Left colon (tissue), 2 donors: ENCODE measurements at regions not wholly inside any gene's neighbourhood (a gene's known extent, or its start where the extent isn't known, plus 50 kb on each side); places are given as distances from the start of the nearest gene placed in this dataset.
"Not testable (repeated sequence)": the region's sequence is repeated elsewhere in the genome, so short reads cannot be mapped to it uniquely, and the experiment has no call there.

ENCODE experiments used
- ATAC-seq: fragments of 200-7000 bp; cut with Tn5 transposase; one replicate; pipeline ENCODE4 v1.9.1; 2020; ENCODE audit warnings: mild to moderate bottlenecking, moderate library complexity
- DNase-seq, 2 donors: peaks; one replicate each; pipeline ENCODE4 v3.0.0-alpha.2; 2020
- intact Hi-C, 2 donors: fragments of 100-400 bp; cut with DNase I in 1 of 2; cut with micrococcal nuclease in 1 of 2; formaldehyde crosslinking; loops; one replicate each; pipeline versions ENCODE4 v1.11.2 to v1.14.0; 2022; cut with DNase I, micrococcal nuclease
- donor health status: DM: no; HTN: no; CAD: no.
- donor health status: DM: yes; HTN: yes; CAD: no.

DNA sequence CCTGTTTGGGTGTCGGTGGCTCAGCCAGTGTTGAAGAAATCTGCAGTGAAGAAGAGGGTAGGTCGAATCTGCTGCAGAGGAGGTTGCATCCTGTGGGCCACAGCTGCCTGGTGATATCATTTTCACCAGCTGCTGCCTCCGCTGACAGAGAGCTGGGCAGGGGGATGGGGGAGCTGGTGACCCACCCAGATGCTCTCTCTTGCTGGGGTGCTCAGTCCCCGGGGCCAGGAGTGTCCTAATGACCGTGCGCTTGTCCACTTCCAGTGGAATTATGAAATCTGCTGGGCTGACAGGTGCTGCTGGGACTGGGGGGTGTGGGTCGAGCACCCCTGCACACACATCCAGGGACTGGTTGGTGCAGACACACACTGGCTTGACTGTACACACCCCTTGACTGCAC lies 83.2 kb upstream of the IRX4 start:
- DNase-seq, result no peak
- intact Hi-C loops, result no loop called here
- ATAC-seq, result no peak

DNA sequence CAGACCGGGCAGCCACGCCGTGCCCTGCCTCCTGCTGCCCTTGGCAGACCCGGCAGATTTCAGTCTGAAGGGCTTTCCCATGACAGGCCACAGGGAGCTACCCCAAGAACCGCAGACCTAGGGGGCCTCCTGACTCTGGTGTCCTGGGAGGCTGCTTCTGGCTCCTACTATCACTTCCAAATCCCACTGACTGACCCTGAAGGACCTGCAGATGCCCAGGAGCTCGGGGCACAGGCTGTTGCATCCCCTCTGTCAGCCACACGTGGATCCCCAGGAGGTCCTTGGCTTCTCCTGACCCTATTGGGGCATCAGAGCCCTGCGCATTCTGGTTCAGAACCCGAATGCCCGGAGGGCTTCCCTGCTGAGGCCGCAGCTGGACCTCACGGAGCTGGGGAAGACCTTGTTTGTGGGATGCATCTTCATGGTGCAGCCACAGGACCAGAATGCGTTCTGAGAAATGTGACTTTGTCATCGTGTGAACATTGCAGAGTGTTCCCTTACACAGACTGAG lies 81.3 kb upstream of the IRX4 start:
- no peak for ATAC-seq
- no peak for DNase-seq
- intact Hi-C loops, result no loop called here

DNA sequence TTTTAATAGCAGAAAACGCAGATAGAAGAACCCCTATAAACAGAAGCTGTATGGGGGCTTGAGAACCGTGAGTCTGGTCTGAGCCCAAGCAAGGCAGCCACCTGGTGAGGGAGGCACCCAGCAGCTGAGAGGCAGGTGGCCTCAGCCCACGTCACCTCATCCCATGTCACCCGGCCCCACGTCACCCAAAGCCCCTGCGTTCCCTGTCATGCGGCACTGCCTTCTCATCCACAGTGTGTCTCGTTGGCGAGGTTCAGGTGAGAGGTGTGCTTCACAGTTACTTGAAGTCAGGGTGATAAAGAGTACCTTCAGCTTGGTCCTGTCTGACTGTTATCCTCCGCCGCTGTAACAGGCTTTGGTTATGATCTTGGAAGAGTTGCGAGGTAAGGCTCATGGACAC lies 80.6 kb upstream of the IRX4 start:
- DNase-seq (no peak), ATAC-seq (no peak)
- intact Hi-C loops, result no loop called here

DNA sequence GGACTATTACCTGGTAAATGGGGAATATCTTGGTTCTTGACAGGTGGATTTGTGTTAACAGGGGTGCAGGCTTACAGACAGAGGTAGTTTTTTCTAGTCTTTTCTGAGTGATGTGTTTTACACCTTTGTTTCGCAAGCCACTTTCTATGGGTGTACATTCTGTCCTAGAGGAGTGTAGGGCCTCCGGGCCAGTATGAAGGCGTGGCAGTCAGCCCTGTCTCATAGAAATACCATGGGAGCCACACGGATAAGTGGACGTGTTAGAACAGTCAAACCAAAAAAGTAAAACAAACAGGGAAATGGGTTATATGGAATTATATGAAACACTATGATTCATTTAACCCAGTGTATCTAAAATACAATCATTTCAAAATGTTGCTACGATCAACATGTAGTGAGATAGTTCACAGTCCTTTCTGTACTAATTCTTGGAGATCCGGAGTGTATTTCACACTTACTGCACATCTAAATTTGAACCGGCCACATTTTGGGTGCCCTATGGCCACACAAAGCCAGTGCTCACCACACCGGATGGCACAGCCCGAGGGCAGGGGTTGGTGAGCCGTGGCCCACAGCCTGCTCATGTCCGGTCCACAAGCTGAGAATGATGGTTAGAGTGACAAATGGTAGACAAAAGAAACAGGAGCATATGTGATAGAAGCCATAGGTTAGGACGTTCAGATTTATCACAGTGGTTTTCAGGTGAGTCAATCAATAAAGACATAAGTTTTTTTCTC lies 80.1 kb upstream of the IRX4 start:
- DNase-seq (no peak), ATAC-seq (no peak)
- intact Hi-C loops, result no loop called here

DNA sequence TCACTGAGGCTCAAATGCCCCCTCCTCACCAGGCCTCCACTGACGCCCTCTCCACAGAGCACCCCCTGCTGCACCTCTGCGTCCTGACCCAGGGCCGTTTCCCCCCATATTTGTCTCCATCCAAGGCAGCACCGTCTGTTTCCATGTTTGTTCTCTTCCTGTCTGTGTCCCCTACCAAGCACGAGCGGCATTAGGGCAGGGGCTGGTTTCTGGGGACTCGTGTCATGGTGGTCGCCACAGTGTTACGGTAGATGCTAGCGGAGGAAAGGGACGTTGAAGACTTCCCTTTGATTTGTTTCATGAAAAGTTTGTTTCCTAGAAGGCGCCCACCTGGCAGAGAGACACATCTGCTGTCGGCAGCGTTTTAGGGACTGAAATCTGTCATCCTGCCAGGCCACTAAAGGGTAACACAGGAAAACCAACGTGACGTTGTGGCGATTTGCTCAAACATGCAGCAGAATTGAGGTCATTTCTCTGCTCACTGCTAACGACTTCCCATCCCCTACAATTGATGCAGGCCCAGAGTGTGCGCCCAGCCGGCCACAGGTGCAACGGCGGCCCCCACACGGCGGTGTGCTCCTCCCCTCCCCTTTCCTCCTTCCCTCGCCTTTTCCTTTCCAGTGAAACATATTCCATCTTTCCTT lies 79.3 kb upstream of the IRX4 start:
- intact Hi-C loops, result no loop called here
- ATAC-seq (no peak), DNase-seq (no peak)

DNA sequence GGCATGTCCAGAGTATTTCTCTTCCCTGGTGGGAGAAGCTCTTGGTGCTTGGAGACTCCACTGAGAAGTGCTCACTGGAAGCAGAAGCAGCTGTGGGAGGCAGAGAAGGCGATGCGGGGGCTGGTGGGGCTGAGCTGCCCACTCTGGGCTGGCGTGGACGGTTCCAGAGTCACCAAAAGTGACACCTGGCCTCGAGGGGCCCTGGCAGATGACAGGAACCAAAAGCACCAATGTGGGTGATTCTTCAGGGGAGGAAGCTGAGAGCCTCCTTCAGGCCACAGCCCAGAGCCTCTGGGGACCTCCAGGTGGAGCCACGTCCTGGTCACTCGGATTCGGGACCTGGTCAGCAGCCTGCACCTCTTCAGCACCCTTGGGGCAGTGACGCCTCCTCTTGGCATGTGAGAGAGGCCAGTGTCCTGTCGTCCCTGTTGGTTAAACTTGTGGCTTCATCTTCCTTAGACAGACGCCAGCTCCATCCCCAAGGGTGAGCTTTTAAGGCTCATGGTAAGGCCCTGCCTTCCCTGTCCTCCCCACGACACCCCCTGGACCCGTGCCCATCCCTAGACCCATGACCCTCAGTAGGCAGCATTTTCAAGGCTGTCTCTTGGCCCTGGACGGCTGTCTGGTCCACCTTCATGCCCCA lies 78.7 kb upstream of the IRX4 start:
- intact Hi-C loops, result no loop called here
- ATAC-seq, result no peak
- no peak for DNase-seq

DNA sequence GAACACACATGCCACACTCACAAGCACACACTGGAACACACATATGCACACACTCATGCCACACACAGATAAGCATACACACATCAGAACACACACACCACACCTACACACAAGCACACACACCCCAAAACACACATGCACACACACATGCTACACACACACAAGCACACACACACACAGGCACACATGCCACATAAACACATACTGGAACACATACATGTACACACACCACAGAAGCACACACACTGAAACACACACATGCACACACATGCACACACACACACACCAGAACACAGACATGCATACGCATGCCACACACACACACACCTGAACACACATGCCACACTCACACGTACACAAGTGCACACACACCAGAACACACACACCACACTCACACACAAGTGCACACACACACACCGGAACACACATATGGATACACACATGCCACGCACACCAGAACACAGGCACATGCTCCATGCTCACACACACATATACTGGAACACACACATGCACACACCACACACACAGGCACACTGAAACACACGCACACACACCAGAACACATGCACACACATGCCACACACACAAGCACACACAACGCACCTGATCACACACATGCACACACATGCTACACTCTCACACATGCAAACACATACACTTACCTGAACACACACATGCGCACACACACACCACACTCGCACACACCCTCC lies 78.0 kb upstream of the IRX4 start:
- intact Hi-C loops, result no loop called here
- ATAC-seq, result no peak
- no peak for DNase-seq

DNA sequence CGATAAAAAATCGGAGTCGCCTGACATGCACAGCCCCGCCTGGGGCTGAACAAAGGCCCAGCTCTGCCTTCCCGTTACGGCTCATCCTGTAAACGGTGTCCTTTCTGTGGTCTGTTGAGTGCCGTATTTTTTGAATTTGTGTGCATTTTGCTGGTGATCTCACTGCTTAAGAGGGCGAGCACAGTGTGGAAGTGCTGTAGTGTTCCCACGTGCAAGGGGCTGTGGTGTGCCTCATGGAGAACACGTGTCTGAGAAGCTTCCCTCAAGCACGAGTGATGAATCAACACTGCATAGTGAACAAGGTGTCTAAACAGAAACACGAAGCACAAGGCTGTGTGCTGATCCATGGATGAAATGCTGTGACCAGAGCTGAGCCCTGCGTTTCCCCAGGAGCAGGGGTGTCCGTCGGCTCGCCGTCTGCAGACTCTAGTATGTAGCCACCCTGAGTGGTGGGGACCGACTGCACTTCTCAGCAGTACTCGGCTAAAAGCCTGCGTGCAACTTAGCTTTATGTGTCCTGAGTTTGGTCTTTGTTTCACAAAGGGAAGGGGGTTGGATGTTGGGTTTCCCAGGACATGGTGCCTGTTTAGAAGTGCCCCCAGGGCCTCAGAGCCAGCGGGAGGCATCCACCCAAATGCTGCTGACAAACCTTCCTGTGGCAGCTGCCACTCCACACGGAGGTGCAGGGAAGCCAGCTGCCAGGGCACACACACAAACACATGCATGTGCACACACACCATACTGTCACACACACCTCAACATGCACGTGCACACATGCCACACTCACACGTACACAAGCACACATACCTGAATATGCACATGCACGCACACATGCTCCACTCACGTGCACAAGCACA lies 77.2 kb upstream of the IRX4 start:
- DNase-seq, result no peak
- intact Hi-C loops, result no loop called here
- ATAC-seq, result no peak

DNA sequence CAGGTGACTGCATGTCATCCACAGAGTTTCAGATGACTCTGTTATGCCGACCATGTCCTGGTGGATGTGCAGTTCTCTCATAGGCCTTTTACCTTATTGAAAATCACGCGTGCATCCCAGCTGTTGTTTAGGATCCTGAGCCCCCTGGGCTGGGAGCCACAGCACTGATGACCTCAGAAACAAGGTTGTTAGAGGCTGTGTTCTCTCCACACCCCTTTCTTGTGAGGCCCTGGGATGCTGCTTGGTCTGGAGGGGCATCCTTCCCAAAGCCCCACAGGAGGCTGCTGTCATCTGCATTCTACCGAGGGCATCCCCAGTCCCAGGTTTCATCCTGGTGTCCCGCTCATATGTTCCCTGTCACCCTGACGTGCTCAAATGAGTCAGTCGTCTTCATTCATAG lies 76.5 kb upstream of the IRX4 start:
- intact Hi-C loops, result no loop called here
- DNase-seq, result no peak
- ATAC-seq, result no peak

DNA sequence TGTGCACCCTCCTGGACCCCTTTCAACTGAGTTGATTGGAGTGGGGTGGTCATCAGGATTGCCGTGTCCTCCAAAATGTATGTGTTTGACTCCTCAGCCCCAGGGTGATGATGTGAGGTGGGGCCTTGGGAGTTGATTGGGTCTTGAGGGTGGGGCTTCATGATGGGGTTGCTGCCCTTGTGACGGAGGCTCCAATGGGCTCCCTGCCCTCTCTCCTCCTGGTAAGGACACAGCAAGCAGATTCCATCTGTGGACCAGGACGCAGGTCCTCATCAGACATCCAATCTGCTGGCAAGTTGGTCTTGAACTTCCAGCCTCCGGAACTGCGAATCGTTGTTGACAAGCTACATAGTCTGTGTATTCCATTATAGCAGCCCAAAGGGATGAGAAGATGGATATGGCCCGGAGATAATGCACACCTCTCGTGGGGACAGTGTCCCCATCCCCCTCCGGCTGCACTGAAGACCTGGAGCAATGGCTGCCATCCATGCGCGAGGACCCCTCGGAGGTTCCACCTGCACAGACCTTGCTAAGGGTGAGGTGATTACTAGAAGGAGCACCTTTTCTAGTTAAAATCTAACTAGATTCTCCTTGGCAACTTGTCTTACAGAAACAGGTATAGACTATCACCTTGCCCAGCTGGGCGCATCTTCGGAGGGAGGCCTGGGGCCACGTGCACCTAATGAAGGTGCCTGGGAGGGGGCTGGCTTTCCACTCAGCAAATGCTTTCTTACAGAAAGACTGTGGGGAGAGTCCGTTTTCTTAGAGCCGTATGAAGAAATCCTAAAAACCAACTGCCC lies 75.7 kb upstream of the IRX4 start:
- ATAC-seq (no peak), DNase-seq (no peak)
- intact Hi-C loops, result no loop called here

DNA sequence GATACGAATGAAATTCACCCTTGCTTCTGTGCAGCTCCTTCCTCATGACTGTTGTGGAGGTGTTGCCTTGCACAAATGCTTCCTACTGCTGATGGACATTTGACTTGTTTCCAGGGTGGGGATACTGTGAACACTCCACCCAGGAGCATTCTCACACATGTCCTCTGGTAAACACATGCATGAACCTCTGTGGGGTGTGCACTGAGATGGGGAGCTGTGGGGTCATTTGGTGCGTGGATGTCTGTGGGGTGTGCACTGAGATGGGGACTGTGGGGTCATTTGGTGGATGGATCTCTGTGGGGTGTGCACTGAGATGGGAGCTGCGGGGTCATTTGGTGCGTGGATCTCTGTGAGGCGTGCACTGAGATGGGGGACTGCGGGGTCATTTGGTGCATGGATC lies 72.9 kb upstream of the IRX4 start:
- intact Hi-C loops, result no loop called here

DNA sequence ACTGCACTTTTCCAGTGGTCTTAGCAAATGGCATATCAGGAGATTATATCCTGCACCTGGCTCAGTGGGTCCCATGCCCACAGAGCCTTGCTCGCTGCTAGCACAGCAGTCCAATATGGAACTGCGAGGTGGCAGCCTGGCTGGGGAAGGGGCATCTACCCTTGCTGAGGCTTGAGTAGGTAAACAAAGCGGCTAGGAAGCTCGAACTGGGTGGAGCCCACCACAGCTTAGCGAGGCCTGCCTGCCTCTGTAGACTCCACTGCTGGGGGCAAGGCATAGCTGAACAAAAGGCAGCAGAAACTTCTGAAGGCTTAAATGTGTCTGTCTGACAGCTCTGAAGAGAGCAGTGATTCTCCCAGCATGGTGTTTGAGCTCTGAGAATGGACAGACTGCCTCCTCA lies 71.0 kb upstream of the IRX4 start:
- ATAC-seq, intact Hi-C loops, DNase-seq: not testable (repeated sequence)

More for the DNA sequence above, 72.9 kb upstream of the IRX4 start:
- ATAC-seq (no peak), DNase-seq (no peak)

DNA sequence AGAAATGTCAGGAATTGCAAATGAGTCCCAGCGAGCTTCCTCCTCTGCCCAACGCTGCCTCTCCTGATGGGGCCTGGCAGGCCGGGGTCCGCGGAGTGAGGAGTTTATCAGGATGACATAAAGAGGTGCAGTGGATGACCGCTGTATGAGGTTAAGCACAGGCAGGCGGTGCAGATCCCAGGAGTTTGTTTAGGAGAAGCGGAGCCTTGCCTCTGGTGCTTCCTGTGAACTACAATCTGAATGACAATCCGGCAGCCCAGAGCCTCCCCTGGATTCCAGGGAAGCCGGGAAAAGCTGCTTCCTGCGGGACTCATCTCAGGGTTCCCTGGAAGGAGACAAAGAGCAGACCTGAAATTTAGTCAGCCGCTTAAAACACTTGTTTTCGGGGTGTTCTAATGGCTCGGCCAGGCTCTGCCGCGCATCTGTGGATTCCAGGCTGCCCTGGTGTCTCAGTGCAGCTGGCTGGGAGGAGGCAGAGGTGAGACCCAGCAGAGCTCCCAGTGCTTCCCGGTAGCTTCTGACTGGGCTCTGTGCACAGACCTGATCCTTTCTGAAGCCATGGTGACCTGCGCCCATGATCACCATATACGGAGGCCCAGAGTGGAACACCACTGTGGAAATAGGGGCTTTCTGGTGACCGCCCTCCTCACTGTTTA lies 69.8 kb upstream of the IRX4 start:
- ATAC-seq (no peak), DNase-seq (no peak)
- intact Hi-C loops, result no loop called here

DNA sequence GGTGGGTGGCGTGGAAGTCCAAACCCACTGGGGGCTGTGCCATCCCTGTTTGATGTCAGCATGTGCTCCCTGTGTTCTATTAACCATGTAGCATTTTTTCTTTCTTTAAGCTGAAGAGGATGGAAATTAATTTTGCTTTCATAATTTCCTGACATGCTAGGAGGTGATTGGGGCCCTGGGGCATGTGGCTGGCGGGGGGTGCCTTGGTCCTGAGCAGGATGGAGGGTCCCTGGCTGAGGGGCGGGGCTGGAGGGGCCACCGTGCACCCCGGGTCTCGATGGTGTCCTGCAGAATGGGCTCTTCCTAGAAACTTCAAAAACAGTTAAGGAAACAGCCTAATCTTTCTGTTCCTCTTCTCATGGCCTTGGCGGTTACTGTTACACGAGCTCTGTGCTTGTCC lies 69.3 kb upstream of the IRX4 start:
- DNase-seq (no peak), ATAC-seq (no peak)
- intact Hi-C loops, result no loop called here

DNA sequence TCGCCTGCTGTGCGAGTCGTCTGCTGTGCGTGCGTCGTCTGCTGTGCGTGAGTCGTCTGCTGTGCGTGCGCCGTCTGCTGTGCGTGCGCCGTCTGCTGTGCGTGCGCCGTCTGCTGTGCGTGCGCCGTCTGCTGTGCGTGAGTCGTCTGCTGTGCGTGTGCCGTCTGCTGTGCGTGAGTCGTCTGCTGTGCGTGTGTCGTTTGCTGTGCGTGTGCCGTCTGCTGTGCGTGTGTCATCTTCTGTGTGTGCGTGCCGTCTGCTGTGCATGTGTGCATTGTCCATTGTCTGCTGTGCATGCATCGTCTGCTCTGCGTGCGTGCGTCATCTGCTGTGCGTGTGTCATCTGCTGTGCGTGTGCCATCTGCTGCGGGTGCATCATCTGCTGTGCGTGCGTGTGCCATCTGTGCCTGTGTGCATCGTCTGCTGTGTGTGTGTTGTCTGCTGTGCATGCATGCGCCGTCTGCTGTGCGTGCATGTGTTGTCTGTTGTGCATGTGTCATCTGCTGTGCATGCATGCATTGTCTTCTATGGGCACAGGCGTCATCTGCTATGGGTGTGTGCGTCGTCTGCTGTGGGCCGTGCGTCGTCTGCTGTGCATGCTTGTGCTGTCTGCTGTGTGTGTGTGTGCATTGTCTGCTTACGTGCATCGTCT lies 68.6 kb upstream of the IRX4 start:
- intact Hi-C loops, result no loop called here
- no peak for DNase-seq
- ATAC-seq, result no peak

DNA sequence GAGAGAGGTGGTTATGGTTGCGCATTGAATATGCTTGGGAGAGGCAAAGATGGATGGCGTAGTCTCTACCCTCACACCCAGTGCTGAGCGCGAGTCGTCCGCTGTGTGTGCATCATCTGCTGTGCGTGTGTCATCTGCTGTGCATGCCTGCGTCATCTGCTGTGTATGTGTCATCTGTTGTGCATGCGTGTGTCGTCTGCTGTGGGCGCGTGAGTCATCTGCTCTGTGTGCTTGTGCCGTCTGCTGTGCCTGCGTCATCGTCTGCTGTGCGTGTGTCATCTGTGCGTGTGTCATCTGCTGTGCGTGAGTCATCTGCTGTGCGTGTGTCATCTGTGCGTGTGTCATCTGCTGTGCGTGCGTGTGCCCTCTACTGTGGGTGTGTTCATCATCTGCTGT lies 68.0 kb upstream of the IRX4 start:
- no peak for DNase-seq
- ATAC-seq, result no peak
- intact Hi-C loops, result no loop called here

DNA sequence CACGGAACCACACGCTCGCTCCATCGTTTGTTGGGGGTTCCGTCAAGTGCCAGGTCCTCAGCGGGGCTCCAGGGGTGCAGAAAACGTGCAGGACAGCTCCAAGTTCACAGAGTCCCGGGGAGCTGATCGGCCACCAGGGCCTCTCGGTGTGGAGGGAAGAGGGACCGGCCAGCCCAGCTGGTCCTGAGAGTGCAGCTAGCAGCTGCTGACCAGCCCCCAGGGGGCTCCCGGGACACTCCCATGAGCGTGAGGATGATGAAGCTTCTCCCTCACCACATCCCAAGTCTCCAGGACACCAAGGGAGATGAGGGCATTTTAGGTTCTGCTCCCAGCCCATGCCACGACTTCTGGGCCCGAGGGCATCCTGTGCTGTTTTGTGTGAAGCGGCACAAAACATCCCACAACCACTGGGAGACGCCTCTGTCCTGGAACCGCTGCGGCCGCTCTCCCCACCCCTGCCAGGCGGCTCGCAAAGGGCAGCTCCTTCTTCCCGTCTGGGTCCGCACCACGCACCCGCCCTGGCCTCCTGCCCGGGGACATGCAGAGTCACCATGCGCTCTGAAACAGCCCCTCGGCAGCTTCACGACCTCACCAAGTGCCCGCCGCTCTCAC lies 67.5 kb upstream of the IRX4 start:
- DNase-seq (no peak), ATAC-seq (no peak)
- intact Hi-C loops, result no loop called here
